ENCODE measurements at regions not wholly inside any gene's neighbourhood (a gene's known extent, or its start where the extent isn't known, plus 50 kb on each side); places are given as distances from the start of the nearest gene placed in this dataset.

DNA sequence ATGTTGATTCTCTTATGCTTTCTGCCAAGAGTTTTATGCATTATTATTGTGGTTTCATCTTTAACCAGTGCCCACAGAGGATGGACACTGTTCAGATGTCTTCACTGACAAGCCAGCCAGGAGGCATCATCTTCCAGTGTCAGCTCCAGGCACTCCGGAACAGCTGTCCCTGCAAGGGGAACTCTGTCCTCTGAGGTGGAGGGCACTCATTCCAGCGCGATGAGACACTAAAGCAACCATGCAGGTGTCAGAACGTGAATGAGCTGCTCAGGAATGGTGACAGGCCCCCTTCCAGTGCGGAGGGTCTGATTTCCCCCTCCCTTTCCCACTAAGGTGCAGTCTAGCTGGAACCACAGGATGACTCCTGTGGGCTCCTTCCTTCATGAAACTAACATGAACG, 117.5 kb downstream of the NOG start:
- no peaks in the 10 kb centered on the region for H3K4me1 ChIP-seq (ENCODE audit: insufficient read depth)
- H3K27ac ChIP-seq: no peak overlapping the region
- no peaks in the 10 kb centered on the region for H3K9me3 ChIP-seq
- no peaks in the 10 kb centered on the region for H3K36me3 ChIP-seq
- TF ChIP-seq EP300 (IDR thresholded peaks at IDR 0.05) (no peak), POLR2A (IDR thresholded peaks at IDR 0.05) (no peak), CTCF (IDR thresholded peaks at IDR 0.05) (no peak)
- DNase-seq: no peak
- WGBS, 3 donors: 68 to 85% (median 68%) methylated on average over 6 of the region's 6 CpGs
- intact Hi-C loops (cut with DNase I): loop anchor here in 3 of 4 donors (5.0 to 10.0 kb wide), 3 partner anchors 119 to 1534 kb away; partner anchors contain the start of gene NOG (in 1 of the 3)
- H3K27me3 ChIP-seq: no peaks in the 10 kb centered on the region
- H3K4me3 ChIP-seq: no peak overlapping the region

DNA sequence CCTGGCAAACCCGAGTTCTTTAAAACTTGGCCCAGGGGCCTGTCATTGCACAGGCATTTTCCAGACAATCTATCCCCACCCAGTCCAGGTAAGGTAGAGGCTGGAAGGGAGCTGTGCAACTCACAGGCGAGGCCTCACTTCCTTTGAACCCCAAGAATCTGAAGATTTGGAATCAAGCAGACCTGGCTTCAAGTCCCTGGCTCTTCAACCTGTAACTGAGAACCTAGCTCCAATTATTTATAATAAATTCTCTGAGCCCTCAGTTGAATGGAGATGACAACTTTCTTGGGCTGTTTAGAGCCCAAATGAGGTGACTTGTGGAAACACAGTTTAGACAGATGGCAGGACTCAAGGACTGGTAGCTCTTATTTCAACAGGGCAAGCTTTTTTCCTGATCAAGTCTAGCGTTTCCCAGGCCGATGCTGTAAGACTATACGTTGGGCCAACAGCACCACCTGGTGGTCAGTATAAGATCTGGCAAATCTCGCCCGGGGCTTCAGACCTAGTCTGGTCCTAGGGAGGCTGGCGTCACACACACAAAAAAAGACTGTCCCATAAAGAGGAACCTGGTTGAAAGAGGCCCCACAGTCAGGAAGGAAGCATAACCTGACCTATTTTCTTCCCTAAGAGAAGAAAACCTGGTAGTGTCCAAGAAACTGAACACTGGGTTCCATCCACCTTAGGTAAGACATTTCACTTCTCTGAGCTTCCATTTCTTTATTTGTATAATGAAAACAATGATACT, 117.9 kb downstream of the C17orf67 start:
- Histone ChIP-seq H3K27me3 (no peaks in the 10 kb centered on the region), H3K4me1 (ENCODE audit: insufficient read depth) (no peaks in the 10 kb centered on the region), H3K36me3 (no peaks in the 10 kb centered on the region), H3K9me3 (no peaks in the 10 kb centered on the region), H3K27ac (no peak overlapping the region), H3K4me3 (no peak overlapping the region)
- peak; percentile 22 to 43 (median 24) for TF ChIP-seq CTCF (IDR thresholded peaks at IDR 0.05)
- TF ChIP-seq EP300 (IDR thresholded peaks at IDR 0.05): no peak
- peak; percentile 40 to 68 (median 62) for DNase-seq
- 18 to 19% (median 19%) methylated on average over 8 of the region's 8 CpGs for WGBS, 3 donors
- intact Hi-C loops (cut with DNase I): loop anchor here in 2 of 4 donors (5.0 to 10.0 kb wide), 2 partner anchors 123 to 131 kb away; partner anchors contain the start of gene NOG (in 1 of the 2)

DNA sequence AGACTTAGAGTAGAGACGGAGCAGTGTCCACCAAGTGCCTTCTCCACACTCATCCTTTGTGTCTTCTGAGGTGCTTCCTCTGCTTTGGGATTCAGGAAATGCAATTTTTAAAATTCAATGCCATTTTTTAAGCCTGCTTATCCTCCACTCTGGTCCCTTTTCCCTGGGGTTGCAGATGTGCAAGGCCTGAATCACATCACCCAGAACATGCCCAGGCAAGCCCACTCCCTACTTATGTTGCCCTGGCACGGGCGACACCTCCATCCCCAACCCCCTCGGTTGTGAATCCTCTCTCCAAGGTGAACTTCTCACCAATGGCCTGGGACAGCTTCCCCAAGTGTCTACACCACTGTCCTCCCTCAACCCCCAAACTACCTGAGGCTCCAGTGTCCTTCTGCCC, 116.2 kb downstream of the C17orf67 start:
- Histone ChIP-seq H3K27me3 (no peaks in the 10 kb centered on the region), H3K4me3 (no peak overlapping the region), H3K27ac (no peak overlapping the region), H3K4me1 (ENCODE audit: insufficient read depth) (no peaks in the 10 kb centered on the region), H3K9me3 (no peaks in the 10 kb centered on the region), H3K36me3 (no peaks in the 10 kb centered on the region)
- intact Hi-C loops (cut with DNase I): loop anchor here in 2 of 4 donors (5.0 to 10.0 kb wide), 2 partner anchors 125 to 133 kb away; partner anchors contain the start of gene NOG (in 1 of the 2)
- no peak for DNase-seq
- no peak for TF ChIP-seq POLR2A (IDR thresholded peaks at IDR 0.05)
- TF ChIP-seq EP300 (IDR thresholded peaks at IDR 0.05): no peak
- TF ChIP-seq CTCF (IDR thresholded peaks at IDR 0.05): no peak
- 74 to 86% (median 79%) methylated on average over 4 of the region's 4 CpGs for WGBS, 3 donors

- DNase-seq: no peak
- Histone ChIP-seq H3K9me3 (no peaks in the 10 kb centered on the region), H3K36me3 (no peaks in the 10 kb centered on the region), H3K27me3 (no peaks in the 10 kb centered on the region), H3K4me1 (ENCODE audit: insufficient read depth) (no peaks in the 10 kb centered on the region), H3K4me3 (no peak overlapping the region), H3K27ac (no peak overlapping the region)
- 47 to 50% (median 48%) methylated on average over 4 of the region's 4 CpGs for WGBS, 3 donors
- intact Hi-C loops (cut with DNase I): loop anchor here in 2 of 4 donors (5.0 to 10.0 kb wide), 2 partner anchors 126 to 134 kb away; partner anchors contain the start of gene NOG (in 1 of the 2)
- TF ChIP-seq POLR2A (IDR thresholded peaks at IDR 0.05): no peak
- TF ChIP-seq CTCF (IDR thresholded peaks at IDR 0.05): no peak
- TF ChIP-seq EP300 (IDR thresholded peaks at IDR 0.05): no peak
These were observed 115.2 kb downstream of the C17orf67 start for GRCh38 chr17:56718515-56718914.

Measured in ovary (tissue), 7 donors.